ENCODE measurements at regions not wholly inside any gene's neighbourhood (a gene's known extent, or its start where the extent isn't known, plus 50 kb on each side); places are given as distances from the start of the nearest gene placed in this dataset.

- peak overlapping the region in 1 of 2 donors; percentile 10 for H3K4me3 ChIP-seq (ENCODE audit: low read length in 2 of 2)
- H4K8ac ChIP-seq (ENCODE audit: low read depth, low read length), result no peak overlapping the region
- H3K36me3 ChIP-seq (replicated peaks in 1 of 2; ENCODE audit: control insufficient read depth in 2 of 2, insufficient read depth in 2 of 2, low read length in 2 of 2), result no peaks in the 10 kb centered on the region
- H3K27ac ChIP-seq (replicated peaks; ENCODE audit: low read length), result no peak overlapping the region
- no peak overlapping the region for H3K23ac ChIP-seq (ENCODE audit: low read depth, low read length, poor library complexity)
- H3K9me3 ChIP-seq (replicated peaks in 1 of 2; ENCODE audit: control insufficient read depth in 2 of 2, insufficient read depth in 1 of 2, low read depth in 1 of 2, low read length in 2 of 2), result no peaks in the 10 kb centered on the region
- H2AK5ac ChIP-seq (ENCODE audit: low read depth, low read length), result no peak overlapping the region
- H2BK120ac ChIP-seq (ENCODE audit: low read depth, low read length), result no peak overlapping the region
- no peak overlapping the region for H4K91ac ChIP-seq (ENCODE audit: low read depth, low read length, poor library complexity)
- no peaks in the 10 kb centered on the region for H3K27me3 ChIP-seq (ENCODE audit: control insufficient read depth in 3 of 3, insufficient read depth in 3 of 3, low read depth in 1 of 3, low read length in 3 of 3)
- H3K18ac ChIP-seq (ENCODE audit: low read length), result no peak overlapping the region
- no peaks in the 10 kb centered on the region for H3K79me1 ChIP-seq (ENCODE audit: low read depth, low read length)
- no CpG with 5 or more reads among the region's 2 CpGs for WGBS, 2 donors (ENCODE audit: extremely low coverage in 2 of 2, insufficient read length in 2 of 2, insufficient replicate concordance in 1 of 2)
- no peak overlapping the region for H2BK15ac ChIP-seq (ENCODE audit: low read length)
- no peak for DNase-seq (ENCODE audit: low spot score)
- H3K14ac ChIP-seq (ENCODE audit: low read length), result no peak overlapping the region
- no peak overlapping the region for H2BK12ac ChIP-seq (ENCODE audit: low read length)
- H3K4ac ChIP-seq (ENCODE audit: low read length), result no peak overlapping the region
- no peak overlapping the region for H3K4me2 ChIP-seq (ENCODE audit: insufficient read depth, low read length, poor library complexity, severe bottlenecking)
- H3K4me1 ChIP-seq (ENCODE audit: control insufficient read depth in 2 of 2, insufficient read depth in 1 of 2, low read depth in 1 of 2, low read length in 2 of 2), result peaks cover 0 to 3% of the 10 kb centered on the region in 2 donors
- no peak overlapping the region for H2AFZ ChIP-seq (ENCODE audit: low read length)
- H3K9ac ChIP-seq (ENCODE audit: low read depth, low read length, poor library complexity), result no peak overlapping the region
- H2BK5ac ChIP-seq (ENCODE audit: low read length), result no peak overlapping the region
These were observed 299.5 kb downstream of the SRBD1 start for GRCh38 chr2:45311559-45311958.

- no peak overlapping the region for H3K4me3 ChIP-seq (ENCODE audit: low read length in 2 of 2)
- no peak overlapping the region for H4K91ac ChIP-seq (ENCODE audit: low read depth, low read length, poor library complexity)
- H2AK5ac ChIP-seq (ENCODE audit: low read depth, low read length), result no peak overlapping the region
- no peak overlapping the region for H3K4ac ChIP-seq (ENCODE audit: low read length)
- H3K79me1 ChIP-seq (ENCODE audit: low read depth, low read length), result no peaks in the 10 kb centered on the region
- no peak overlapping the region for H4K8ac ChIP-seq (ENCODE audit: low read depth, low read length)
- H3K36me3 ChIP-seq (replicated peaks in 1 of 2; ENCODE audit: control insufficient read depth in 2 of 2, insufficient read depth in 2 of 2, low read length in 2 of 2), result no peaks in the 10 kb centered on the region
- H3K4me2 ChIP-seq (ENCODE audit: insufficient read depth, low read length, poor library complexity, severe bottlenecking), result no peak overlapping the region
- H3K14ac ChIP-seq (ENCODE audit: low read length), result no peak overlapping the region
- no peak overlapping the region for H2BK15ac ChIP-seq (ENCODE audit: low read length)
- no peak overlapping the region for H3K27ac ChIP-seq (replicated peaks; ENCODE audit: low read length)
- no CpG with 5 or more reads among the region's 11 CpGs for WGBS, 2 donors (ENCODE audit: extremely low coverage in 2 of 2, insufficient read length in 2 of 2, insufficient replicate concordance in 1 of 2)
- H2BK5ac ChIP-seq (ENCODE audit: low read length), result no peak overlapping the region
- no peak overlapping the region for H3K9ac ChIP-seq (ENCODE audit: low read depth, low read length, poor library complexity)
- H3K23ac ChIP-seq (ENCODE audit: low read depth, low read length, poor library complexity), result no peak overlapping the region
- no peak for DNase-seq (ENCODE audit: low spot score)
- no peak overlapping the region for H2BK120ac ChIP-seq (ENCODE audit: low read depth, low read length)
- H3K4me1 ChIP-seq (ENCODE audit: control insufficient read depth in 2 of 2, insufficient read depth in 1 of 2, low read depth in 1 of 2, low read length in 2 of 2), result peaks cover 0 to 3% of the 10 kb centered on the region in 2 donors
- no peak overlapping the region for H3K18ac ChIP-seq (ENCODE audit: low read length)
- H3K27me3 ChIP-seq (ENCODE audit: control insufficient read depth in 3 of 3, insufficient read depth in 3 of 3, low read depth in 1 of 3, low read length in 3 of 3), result peaks cover 0 to 2% (median 0%) of the 10 kb centered on the region in 3 experiments
- H2BK12ac ChIP-seq (ENCODE audit: low read length), result no peak overlapping the region
- H3K9me3 ChIP-seq (replicated peaks in 1 of 2; ENCODE audit: control insufficient read depth in 2 of 2, insufficient read depth in 1 of 2, low read depth in 1 of 2, low read length in 2 of 2), result no peaks in the 10 kb centered on the region
- no peak overlapping the region for H2AFZ ChIP-seq (ENCODE audit: low read length)
These were observed 297.9 kb upstream of the SIX2 start for GRCh38 chr2:45307147-45307546.

- Histone ChIP-seq H3K4me3 (ENCODE audit: low read length in 2 of 2) (no peak overlapping the region), H3K36me3 (replicated peaks in 1 of 2; ENCODE audit: control insufficient read depth in 2 of 2, insufficient read depth in 2 of 2, low read length in 2 of 2) (no peaks in the 10 kb centered on the region), H2BK15ac (ENCODE audit: low read length) (no peak overlapping the region), H3K4ac (ENCODE audit: low read length) (no peak overlapping the region), H4K91ac (ENCODE audit: low read depth, low read length, poor library complexity) (no peak overlapping the region), H2AK5ac (ENCODE audit: low read depth, low read length) (no peak overlapping the region), H3K18ac (ENCODE audit: low read length) (no peak overlapping the region), H3K23ac (ENCODE audit: low read depth, low read length, poor library complexity) (no peak overlapping the region), H2BK12ac (ENCODE audit: low read length) (no peak overlapping the region), H2BK5ac (ENCODE audit: low read length) (no peak overlapping the region), H3K4me1 (ENCODE audit: control insufficient read depth in 2 of 2, insufficient read depth in 1 of 2, low read depth in 1 of 2, low read length in 2 of 2) (peaks cover 0 to 3% of the 10 kb centered on the region in 2 donors), H3K14ac (ENCODE audit: low read length) (no peak overlapping the region), H4K8ac (ENCODE audit: low read depth, low read length) (no peak overlapping the region), H3K9me3 (replicated peaks in 1 of 2; ENCODE audit: control insufficient read depth in 2 of 2, insufficient read depth in 1 of 2, low read depth in 1 of 2, low read length in 2 of 2) (no peaks in the 10 kb centered on the region), H3K9ac (ENCODE audit: low read depth, low read length, poor library complexity) (no peak overlapping the region), H3K27me3 (ENCODE audit: control insufficient read depth in 3 of 3, insufficient read depth in 3 of 3, low read depth in 1 of 3, low read length in 3 of 3) (peaks cover 0 to 7% (median 0%) of the 10 kb centered on the region in 3 experiments), H2AFZ (ENCODE audit: low read length) (no peak overlapping the region), H2BK120ac (ENCODE audit: low read depth, low read length) (no peak overlapping the region), H3K4me2 (ENCODE audit: insufficient read depth, low read length, poor library complexity, severe bottlenecking) (no peak overlapping the region), H3K27ac (replicated peaks; ENCODE audit: low read length) (no peak overlapping the region), H3K79me1 (ENCODE audit: low read depth, low read length) (no peaks in the 10 kb centered on the region)
- no peak for DNase-seq (ENCODE audit: low spot score)
- WGBS, 2 donors (ENCODE audit: extremely low coverage in 2 of 2, insufficient read length in 2 of 2, insufficient replicate concordance in 1 of 2), result no CpG with 5 or more reads among the region's 3 CpGs
These were observed 296.3 kb upstream of the SIX2 start for GRCh38 chr2:45305599-45305998.

GRCh38 chr2:45303417-45304202 is 294.4 kb upstream of the SIX2 start:
- Histone ChIP-seq H2BK15ac (ENCODE audit: low read length) (no peak overlapping the region), H3K4me1 (ENCODE audit: control insufficient read depth in 2 of 2, insufficient read depth in 1 of 2, low read depth in 1 of 2, low read length in 2 of 2) (peaks cover 0 to 3% of the 10 kb centered on the region in 2 donors), H2BK12ac (ENCODE audit: low read length) (no peak overlapping the region), H3K79me1 (ENCODE audit: low read depth, low read length) (no peaks in the 10 kb centered on the region), H4K91ac (ENCODE audit: low read depth, low read length, poor library complexity) (no peak overlapping the region), H3K9ac (ENCODE audit: low read depth, low read length, poor library complexity) (no peak overlapping the region), H3K27me3 (ENCODE audit: control insufficient read depth in 3 of 3, insufficient read depth in 3 of 3, low read depth in 1 of 3, low read length in 3 of 3) (peaks cover 0 to 7% (median 0%) of the 10 kb centered on the region in 3 experiments), H3K18ac (ENCODE audit: low read length) (no peak overlapping the region), H3K4ac (ENCODE audit: low read length) (no peak overlapping the region), H4K8ac (ENCODE audit: low read depth, low read length) (no peak overlapping the region), H3K36me3 (replicated peaks in 1 of 2; ENCODE audit: control insufficient read depth in 2 of 2, insufficient read depth in 2 of 2, low read length in 2 of 2) (no peaks in the 10 kb centered on the region), H2BK5ac (ENCODE audit: low read length) (no peak overlapping the region), H3K27ac (replicated peaks; ENCODE audit: low read length) (no peak overlapping the region), H2AK5ac (ENCODE audit: low read depth, low read length) (no peak overlapping the region), H2AFZ (ENCODE audit: low read length) (no peak overlapping the region), H3K4me2 (ENCODE audit: insufficient read depth, low read length, poor library complexity, severe bottlenecking) (no peak overlapping the region), H3K4me3 (ENCODE audit: low read length in 2 of 2) (no peak overlapping the region), H2BK120ac (ENCODE audit: low read depth, low read length) (no peak overlapping the region), H3K23ac (ENCODE audit: low read depth, low read length, poor library complexity) (no peak overlapping the region), H3K14ac (ENCODE audit: low read length) (no peak overlapping the region), H3K9me3 (replicated peaks in 1 of 2; ENCODE audit: control insufficient read depth in 2 of 2, insufficient read depth in 1 of 2, low read depth in 1 of 2, low read length in 2 of 2) (no peaks in the 10 kb centered on the region)
- no peak for DNase-seq (ENCODE audit: low spot score)
- no CpG with 5 or more reads among the region's 5 CpGs for WGBS, 2 donors (ENCODE audit: extremely low coverage in 2 of 2, insufficient read length in 2 of 2, insufficient replicate concordance in 1 of 2)
